IMR-90 (cell line): ENCODE measurements at regions not wholly inside any gene's neighbourhood (a gene's known extent, or its start where the extent isn't known, plus 50 kb on each side); places are given as distances from the start of the nearest gene placed in this dataset.

Experiments used
- ATAC-seq: fragments of 200-7000 bp; cut with Tn5 transposase; 2 replicates; pipeline ENCODE4 v1.9.1; 2020; ENCODE audit warnings: low read depth, mild to moderate bottlenecking, moderate library complexity
- BruUV-seq: library from RNA; stranded (reverse); fragments of 400-500 nt; replicated peaks from 2 replicates; lab custom pipeline; 2021; lab: Mats Ljungman, UMichigan
- CTCF ChIA-PET: fragments of 300-600 bp; formaldehyde crosslinking; extraction: SDS; loops from one replicate; lab custom pipeline; 2021; ENCODE audit warnings: antibody characterized with exemption; lab: Yijun Ruan, JAX
- POLR2A ChIA-PET: fragments of 300-600 bp; sonication (Branson Sonifier 250); formaldehyde crosslinking; loops from one replicate; lab custom pipeline; 2022; ENCODE audit warnings: antibody characterized with exemption; ENCODE audit not compliant: unreplicated experiment; lab: Charles Lee
- DNase-seq: peaks from one replicate; pipeline ENCODE4 v3.0.0; 2013
- H2AFZ ChIP-seq: replicated peaks from 2 replicates; pipeline ENCODE3; 2013; ENCODE audit warnings: low read length, mild to moderate bottlenecking; ENCODE audit not compliant: poor library complexity
- H2AK5ac ChIP-seq: 2 replicates; pipeline ENCODE4 v1.6.1; 2013; ENCODE audit warnings: low read depth, low read length, inconsistent platforms
- H2AK9ac ChIP-seq: replicated peaks from 2 replicates; pipeline ENCODE3; 2013; ENCODE audit warnings: mild to moderate bottlenecking, low read depth, low read length, moderate library complexity; ENCODE audit not compliant: poor library complexity
- H2BK120ac ChIP-seq: 2 replicates; pipeline ENCODE4 v1.6.1; 2013; ENCODE audit warnings: low read depth, low read length, inconsistent platforms
- H2BK15ac ChIP-seq: 3 replicates; pipeline ENCODE4 v1.6.1; 2013; ENCODE audit warnings: low read depth, low read length, inconsistent platforms
- H2BK20ac ChIP-seq: 2 replicates; pipeline ENCODE4 v1.6.1; 2013; ENCODE audit warnings: low read depth, mild to moderate bottlenecking, inconsistent platforms, low read length, moderate library complexity
- H2BK5ac ChIP-seq: 2 replicates; pipeline ENCODE4 v1.6.1; 2013; ENCODE audit warnings: mild to moderate bottlenecking, low read depth, low read length, inconsistent platforms; ENCODE audit not compliant: poor library complexity, severe bottlenecking
- H3K14ac ChIP-seq: replicated peaks from 2 replicates; pipeline ENCODE4 v1.6.1; 2013; ENCODE audit warnings: low read depth, low read length, inconsistent platforms
- H3K18ac ChIP-seq: 2 replicates; pipeline ENCODE4 v1.6.1; 2013; ENCODE audit warnings: low read depth, low read length, control low read depth
- H3K23ac ChIP-seq: 2 replicates; pipeline ENCODE4 v1.6.1; 2013; ENCODE audit warnings: low read depth, low read length, inconsistent platforms
- H3K27ac ChIP-seq: 2 replicates; pipeline ENCODE4 v1.5.1; 2013; ENCODE audit warnings: mild to moderate bottlenecking, control low read depth, low read length; ENCODE audit not compliant: insufficient read depth
- H3K27me3 ChIP-seq: 2 replicates; pipeline ENCODE4 v1.6.1; 2013; ENCODE audit warnings: low read length; ENCODE audit not compliant: control insufficient read depth, insufficient read depth
- H3K36me3 ChIP-seq: 2 replicates; pipeline ENCODE4 v1.6.1; 2013; ENCODE audit warnings: low read length, mixed read lengths; ENCODE audit not compliant: control insufficient read depth, insufficient read depth
- H3K4ac ChIP-seq: 2 replicates; pipeline ENCODE4 v1.6.1; 2013; ENCODE audit warnings: low read depth, low read length, inconsistent platforms
- H3K4me1 ChIP-seq: 2 replicates; pipeline ENCODE4 v1.6.1; 2013; ENCODE audit warnings: low read length, mixed read lengths; ENCODE audit not compliant: control insufficient read depth, insufficient read depth
- H3K4me2 ChIP-seq: 2 replicates; pipeline ENCODE4 v1.6.1; 2013; ENCODE audit warnings: low read depth, mild to moderate bottlenecking, control low read depth, low read length, moderate library complexity
- H3K4me3 ChIP-seq: 2 replicates; pipeline ENCODE4 v1.5.1; 2013; ENCODE audit warnings: low read depth, mild to moderate bottlenecking, control low read depth, low read length, moderate library complexity; ENCODE audit not compliant: insufficient read depth
- H3K56ac ChIP-seq: 2 replicates; pipeline ENCODE4 v1.6.1; 2013; ENCODE audit warnings: low read length, inconsistent platforms; ENCODE audit not compliant: insufficient read depth; ENCODE audit errors: extremely low read depth
- H3K79me1 ChIP-seq, 2 experiments: 2 replicates each; pipeline ENCODE4 v1.6.1; 2013; ENCODE audit warnings: low read length in 2 of 2, inconsistent platforms in 1 of 2, low read depth in 1 of 2
- H3K9ac ChIP-seq: 2 replicates; pipeline ENCODE4 v1.6.1; 2013; ENCODE audit warnings: low read depth, low read length, control low read depth
- H3K9me1 ChIP-seq: 2 replicates; pipeline ENCODE4 v1.6.1; 2013; ENCODE audit warnings: low read length, inconsistent platforms; ENCODE audit not compliant: insufficient read depth
- H3K9me3 ChIP-seq: 2 replicates; pipeline ENCODE4 v1.6.1; 2013; ENCODE audit warnings: low read length; ENCODE audit not compliant: control insufficient read depth, insufficient read depth
- H4K20me1 ChIP-seq: 2 replicates; pipeline ENCODE4 v1.6.1; 2013; ENCODE audit warnings: low read length, inconsistent platforms; ENCODE audit not compliant: insufficient read depth
- H4K5ac ChIP-seq: 2 replicates; pipeline ENCODE4 v1.6.1; 2013; ENCODE audit warnings: mild to moderate bottlenecking, low read depth, low read length, control low read depth
- H4K8ac ChIP-seq, 2 experiments: 2 replicates each; pipeline ENCODE4 v1.6.1; 2013; ENCODE audit warnings: low read depth in 2 of 2, low read length in 2 of 2, control low read depth in 1 of 2, inconsistent platforms in 1 of 2
- H4K91ac ChIP-seq: 2 replicates; pipeline ENCODE4 v1.6.1; 2013; ENCODE audit warnings: low read depth, low read length, inconsistent platforms; ENCODE audit not compliant: insufficient read depth
- BHLHE40 ChIP-seq: fragments of 150-350 bp; IDR thresholded peaks from 2 replicates; pipeline ENCODE4 v1.6.1; 2016; ENCODE audit warnings: mild to moderate bottlenecking, low read depth, low read length
- CEBPB ChIP-seq: IDR thresholded peaks from 2 replicates; pipeline ENCODE4 v1.6.1; 2012; ENCODE audit warnings: low read depth, low read length, improper control_type of control experiment
- CHD1 ChIP-seq: IDR thresholded peaks from 2 replicates; pipeline ENCODE4 v1.6.1; 2012; ENCODE audit warnings: low read depth, low read length, improper control_type of control experiment
- FOS ChIP-seq: fragments of 150-350 bp; IDR thresholded peaks from 2 replicates; pipeline ENCODE4 v1.6.1; 2016; ENCODE audit warnings: low read depth, low read length
- MAFK ChIP-seq: IDR thresholded peaks from 2 replicates; pipeline ENCODE4 v1.6.1; 2012; ENCODE audit warnings: low read depth, low read length, improper control_type of control experiment
- MAZ ChIP-seq: IDR thresholded peaks from 2 replicates; pipeline ENCODE4 v1.6.1; 2012; ENCODE audit warnings: low read depth, mild to moderate bottlenecking, low read length, improper control_type of control experiment, moderate library complexity, borderline replicate concordance
- MXI1 ChIP-seq: IDR thresholded peaks from 2 replicates; pipeline ENCODE4 v1.6.1; 2012; ENCODE audit warnings: low read depth, mild to moderate bottlenecking, low read length, moderate library complexity, borderline replicate concordance
- NFE2L2 ChIP-seq: fragments of 150-350 bp; IDR thresholded peaks from 2 replicates; pipeline ENCODE4 v1.6.1; 2016; ENCODE audit warnings: low read depth, mild to moderate bottlenecking, low read length
- POLR2A ChIP-seq: IDR thresholded peaks from 2 replicates; pipeline ENCODE4 v1.6.1; 2012; ENCODE audit warnings: mild to moderate bottlenecking, low read depth, low read length
- RAD21 ChIP-seq: IDR thresholded peaks from 2 replicates; pipeline ENCODE4 v1.6.1; 2012; ENCODE audit warnings: low read length, improper control_type of control experiment
- RFX5 ChIP-seq: IDR thresholded peaks from 2 replicates; pipeline ENCODE4 v1.8.0; 2012; ENCODE audit warnings: low read depth, mild to moderate bottlenecking, low read length, moderate library complexity
- WGBS, 2 experiments: methylation state at CpG; one replicate each; pipeline versions ENCODE4 v1.1.5 to v1.1.7; 2013; ENCODE audit warnings: missing lambda C conversion rate in 2 of 2; ENCODE audit not compliant: insufficient read length in 1 of 2; ENCODE audit errors: extremely low coverage in 2 of 2; 5-methylcytosine and 5-hydroxymethylcytosine counted together
- dilution Hi-C: fragments of 300-500 bp; cut with HindIII; formaldehyde crosslinking; loops from one replicate; pipeline ENCODE4 v1.14.3; 2018; ENCODE audit warnings: low sequenced_read_pairs; ENCODE audit not compliant: unreplicated experiment
- in situ Hi-C: fragments of 300-500 bp; cut with MboI; formaldehyde crosslinking; loops from 3 replicates; pipeline ENCODE4 v1.14.3; 2019; ENCODE audit warnings: low sequenced_read_pairs, inconsistent platforms, mixed read lengths
- intact Hi-C: fragments of 100-400 bp; cut with micrococcal nuclease; formaldehyde crosslinking; loops from 2 replicates; pipeline ENCODE4 v1.10.0; 2022
- TF ChIP-seq, protein P1 (sequence below): fragments of 150-350 bp; IDR thresholded peaks from 2 replicates; pipeline ENCODE4 v1.6.1; 2017; ENCODE audit warnings: mild to moderate bottlenecking, antibody characterized with exemption, low read length, low read depth
- TF ChIP-seq, protein P2 (sequence below): fragments of 150-350 bp; IDR thresholded peaks from 2 replicates; pipeline ENCODE4 v1.6.1; 2016; ENCODE audit warnings: low read depth, mild to moderate bottlenecking, low read length, moderate library complexity, borderline replicate concordance
- TF ChIP-seq, protein P3 (sequence below): conservative IDR thresholded peaks from 2 replicates; pipeline ENCODE4 v1.5.1; 2012; ENCODE audit warnings: mild to moderate bottlenecking, low read depth, low read length, improper control_type of control experiment

DNA sequence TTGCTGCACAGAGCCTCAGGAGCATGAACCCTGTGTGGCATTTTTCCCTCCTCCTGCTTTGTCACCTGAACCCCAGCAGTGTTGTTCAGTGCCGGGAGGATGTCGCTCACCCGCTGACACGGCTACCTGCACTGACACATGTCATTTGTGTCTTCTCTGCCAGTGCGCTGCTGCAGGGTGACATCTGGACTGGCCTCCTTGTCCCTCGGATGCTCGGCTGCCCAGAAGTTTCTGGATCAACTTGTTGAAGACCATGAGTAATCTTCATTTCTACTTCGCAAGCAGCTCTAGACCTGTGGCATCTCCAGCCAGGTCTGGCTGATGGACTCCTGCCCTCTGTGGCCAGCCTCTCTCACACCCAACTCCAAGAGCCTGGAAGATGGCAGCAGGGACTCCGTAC lies 311.1 kb upstream of the C2CD4B start:
- H2BK20ac ChIP-seq: no peak overlapping the region
- H3K36me3 ChIP-seq: peaks cover 4% of the 10 kb centered on the region
- no peak for ATAC-seq
- no peak overlapping the region for H3K4me3 ChIP-seq
- no peak overlapping the region for H2AK5ac ChIP-seq
- no peak overlapping the region for H4K5ac ChIP-seq
- no peak overlapping the region for H2BK5ac ChIP-seq
- no peak for DNase-seq
- POLR2A ChIA-PET: no interaction called here
- H3K27me3 ChIP-seq: no peaks in the 10 kb centered on the region
- H3K56ac ChIP-seq: no peak overlapping the region
- peaks cover 9% of the 10 kb centered on the region for H3K9me1 ChIP-seq
- no peak overlapping the region for H3K14ac ChIP-seq
- H2AFZ ChIP-seq: no peak overlapping the region
- H3K9ac ChIP-seq: no peak overlapping the region
- no peak overlapping the region for H3K4me2 ChIP-seq
- dilution Hi-C loops (no loop called here), in situ Hi-C loops (no loop called here), intact Hi-C loops (no loop called here)
- H3K9me3 ChIP-seq: no peaks in the 10 kb centered on the region
- 98% methylated on average over 8 of the region's 9 CpGs; no CpG with 5 or more reads in 1 of the 2 experiments for WGBS, 2 experiments
- no peak overlapping the region for H4K8ac ChIP-seq
- no peak overlapping the region for H3K4ac ChIP-seq
- H2BK120ac ChIP-seq: no peak overlapping the region
- H3K18ac ChIP-seq: no peak overlapping the region
- TF ChIP-seq RAD21: no peak
- no peak for TF ChIP-seq MAZ
- no peak for TF ChIP-seq RFX5
- no peak for TF ChIP-seq NFE2L2
- TF ChIP-seq, protein P1, sequence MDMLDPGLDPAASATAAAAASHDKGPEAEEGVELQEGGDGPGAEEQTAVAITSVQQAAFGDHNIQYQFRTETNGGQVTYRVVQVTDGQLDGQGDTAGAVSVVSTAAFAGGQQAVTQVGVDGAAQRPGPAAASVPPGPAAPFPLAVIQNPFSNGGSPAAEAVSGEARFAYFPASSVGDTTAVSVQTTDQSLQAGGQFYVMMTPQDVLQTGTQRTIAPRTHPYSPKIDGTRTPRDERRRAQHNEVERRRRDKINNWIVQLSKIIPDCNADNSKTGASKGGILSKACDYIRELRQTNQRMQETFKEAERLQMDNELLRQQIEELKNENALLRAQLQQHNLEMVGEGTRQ: no peak
- no peak for TF ChIP-seq BHLHE40
- TF ChIP-seq POLR2A: no peak
- TF ChIP-seq CHD1: no peak
- TF ChIP-seq, protein P2, sequence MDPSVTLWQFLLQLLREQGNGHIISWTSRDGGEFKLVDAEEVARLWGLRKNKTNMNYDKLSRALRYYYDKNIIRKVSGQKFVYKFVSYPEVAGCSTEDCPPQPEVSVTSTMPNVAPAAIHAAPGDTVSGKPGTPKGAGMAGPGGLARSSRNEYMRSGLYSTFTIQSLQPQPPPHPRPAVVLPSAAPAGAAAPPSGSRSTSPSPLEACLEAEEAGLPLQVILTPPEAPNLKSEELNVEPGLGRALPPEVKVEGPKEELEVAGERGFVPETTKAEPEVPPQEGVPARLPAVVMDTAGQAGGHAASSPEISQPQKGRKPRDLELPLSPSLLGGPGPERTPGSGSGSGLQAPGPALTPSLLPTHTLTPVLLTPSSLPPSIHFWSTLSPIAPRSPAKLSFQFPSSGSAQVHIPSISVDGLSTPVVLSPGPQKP: no peak
- TF ChIP-seq, protein P3, sequence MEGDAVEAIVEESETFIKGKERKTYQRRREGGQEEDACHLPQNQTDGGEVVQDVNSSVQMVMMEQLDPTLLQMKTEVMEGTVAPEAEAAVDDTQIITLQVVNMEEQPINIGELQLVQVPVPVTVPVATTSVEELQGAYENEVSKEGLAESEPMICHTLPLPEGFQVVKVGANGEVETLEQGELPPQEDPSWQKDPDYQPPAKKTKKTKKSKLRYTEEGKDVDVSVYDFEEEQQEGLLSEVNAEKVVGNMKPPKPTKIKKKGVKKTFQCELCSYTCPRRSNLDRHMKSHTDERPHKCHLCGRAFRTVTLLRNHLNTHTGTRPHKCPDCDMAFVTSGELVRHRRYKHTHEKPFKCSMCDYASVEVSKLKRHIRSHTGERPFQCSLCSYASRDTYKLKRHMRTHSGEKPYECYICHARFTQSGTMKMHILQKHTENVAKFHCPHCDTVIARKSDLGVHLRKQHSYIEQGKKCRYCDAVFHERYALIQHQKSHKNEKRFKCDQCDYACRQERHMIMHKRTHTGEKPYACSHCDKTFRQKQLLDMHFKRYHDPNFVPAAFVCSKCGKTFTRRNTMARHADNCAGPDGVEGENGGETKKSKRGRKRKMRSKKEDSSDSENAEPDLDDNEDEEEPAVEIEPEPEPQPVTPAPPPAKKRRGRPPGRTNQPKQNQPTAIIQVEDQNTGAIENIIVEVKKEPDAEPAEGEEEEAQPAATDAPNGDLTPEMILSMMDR: no peak
- no peak for TF ChIP-seq MXI1
- TF ChIP-seq MAFK: no peak
- no peak for TF ChIP-seq CEBPB
- no peak for TF ChIP-seq FOS
- H4K91ac ChIP-seq: no peak overlapping the region
- no peak overlapping the region for H3K23ac ChIP-seq
- peaks cover 8% of the 10 kb centered on the region; the same call in 1 of the 2 replicates for H3K4me1 ChIP-seq
- no peak overlapping the region for H2BK15ac ChIP-seq
- peak overlapping the region; percentile 6 for H2AK9ac ChIP-seq
- CTCF ChIA-PET: interaction anchor here (0.6 kb wide), 1 partner anchor 8 kb away, joined by 3 read pairs; no protein-coding TSS in a partner anchor
- no peaks in the 10 kb centered on the region for H4K20me1 ChIP-seq
- no peak overlapping the region for H3K27ac ChIP-seq
- peaks cover 16 to 26% of the 10 kb centered on the region in 2 experiments for H3K79me1 ChIP-seq
- BruUV-seq: no TSS peak
